ENCODE measurements at regions not wholly inside any gene's neighbourhood (a gene's known extent, or its start where the extent isn't known, plus 50 kb on each side); places are given as distances from the start of the nearest gene placed in this dataset.
"Not testable (repeated sequence)": the region's sequence is repeated elsewhere in the genome, so short reads cannot be mapped to it uniquely, and the experiment has no call there.

DNA sequence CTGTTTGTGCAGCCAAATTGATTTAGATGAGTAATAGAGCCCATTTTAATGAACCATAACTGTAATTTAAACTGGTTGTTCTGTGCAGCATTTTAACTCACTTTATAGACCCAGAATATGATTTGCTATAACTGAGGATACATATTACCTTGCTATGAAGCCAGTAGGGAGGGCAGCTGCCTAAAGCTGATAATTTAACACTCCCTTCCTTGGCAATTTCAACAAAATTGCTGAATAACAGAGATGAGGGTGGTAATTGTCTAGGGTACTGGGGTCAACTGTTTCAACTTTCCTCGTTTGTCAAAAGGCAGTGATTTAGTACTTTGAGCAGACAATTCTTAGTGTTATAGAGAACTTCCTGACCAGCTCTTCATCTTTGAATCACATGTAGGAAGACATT is 304.9 kb upstream of the POU1F1 start:
- no peak for DNase-seq (ENCODE audit: low read depth)

DNA sequence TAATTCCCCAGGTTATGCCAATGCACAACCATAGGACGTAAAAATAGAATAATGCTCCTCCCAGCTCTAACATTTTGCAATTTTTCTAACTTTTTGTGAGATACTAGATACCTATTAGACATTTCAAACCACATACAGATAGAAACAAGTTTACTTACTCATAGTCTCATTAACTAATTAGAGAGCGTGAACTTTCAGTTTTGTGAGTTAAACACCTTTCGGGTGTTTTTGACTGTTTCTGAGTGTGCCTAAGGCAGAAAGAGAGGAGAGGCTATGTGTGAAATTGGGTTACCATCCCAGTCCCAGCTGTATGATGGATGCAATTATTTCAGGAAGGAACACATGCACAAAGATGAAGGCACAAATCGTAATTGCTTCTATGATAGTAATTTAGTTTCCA is 300.4 kb upstream of the POU1F1 start:
- no peak for DNase-seq (ENCODE audit: low read depth)

DNA sequence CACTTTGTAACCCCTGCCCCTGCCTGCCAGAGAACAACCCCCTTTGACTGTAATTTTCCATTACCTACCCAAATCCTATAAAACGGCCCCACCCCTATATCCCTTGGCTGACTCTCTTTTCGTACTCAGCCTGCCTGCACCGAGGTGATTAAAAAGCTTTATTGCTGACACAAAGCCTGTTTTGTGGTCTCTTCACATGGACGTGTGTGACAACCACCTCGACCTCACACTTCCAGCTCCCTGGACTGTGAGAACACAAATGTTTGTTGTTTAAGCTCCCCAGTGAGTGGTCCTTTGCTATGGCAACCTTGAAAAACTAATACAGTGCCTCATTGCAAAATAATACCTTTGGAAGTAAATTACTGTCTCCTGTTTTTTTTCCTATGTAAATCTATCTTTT is 299.2 kb upstream of the POU1F1 start:
- DNase-seq (ENCODE audit: low read depth): no peak

- no peak for DNase-seq (ENCODE audit: low read depth)
Observed at GRCh38 chr3:87568331-87568730, 291.9 kb upstream of the POU1F1 start.

- no peak for DNase-seq (ENCODE audit: low read depth)
Observed at GRCh38 chr3:87564438-87564837, 288.1 kb upstream of the POU1F1 start.

- DNase-seq (ENCODE audit: low read depth): no peak
Observed at GRCh38 chr3:87563712-87564111, 287.3 kb upstream of the POU1F1 start.

GRCh38 chr3:87558492-87558891 is 282.1 kb upstream of the POU1F1 start:
- no peak for DNase-seq (ENCODE audit: low read depth)

GRCh38 chr3:87555290-87555689 is 278.9 kb upstream of the POU1F1 start:
- no peak for DNase-seq (ENCODE audit: low read depth)

- DNase-seq (ENCODE audit: low read depth): no peak
Observed at GRCh38 chr3:87553058-87553457, 276.7 kb upstream of the POU1F1 start.

GRCh38 chr3:87550892-87551291 is 274.5 kb upstream of the POU1F1 start:
- no peak for DNase-seq (ENCODE audit: low read depth)

- no peak for DNase-seq (ENCODE audit: low read depth)
Observed at GRCh38 chr3:87549208-87549607, 272.8 kb upstream of the POU1F1 start.

DNA sequence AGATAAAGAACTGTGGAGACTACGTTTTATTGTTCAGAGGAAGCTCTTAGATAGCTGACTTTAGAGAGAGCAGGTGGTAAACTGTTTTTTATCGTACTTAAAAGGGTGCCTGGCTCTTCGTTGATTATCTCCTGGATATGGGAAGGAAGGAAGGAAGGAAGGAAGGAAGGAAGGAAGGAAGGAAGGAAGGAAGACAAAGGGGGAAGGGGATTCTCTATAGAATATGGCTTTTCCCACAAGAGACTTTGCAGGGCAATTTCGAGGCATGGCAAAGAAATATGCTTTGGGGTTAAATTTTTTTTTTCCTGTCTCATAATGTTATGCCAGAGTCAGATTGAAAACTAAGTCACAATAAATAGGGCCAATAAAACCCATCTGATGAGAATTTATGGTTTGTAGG is 271.9 kb upstream of the POU1F1 start:
- no peak for DNase-seq (ENCODE audit: low read depth)

DNA sequence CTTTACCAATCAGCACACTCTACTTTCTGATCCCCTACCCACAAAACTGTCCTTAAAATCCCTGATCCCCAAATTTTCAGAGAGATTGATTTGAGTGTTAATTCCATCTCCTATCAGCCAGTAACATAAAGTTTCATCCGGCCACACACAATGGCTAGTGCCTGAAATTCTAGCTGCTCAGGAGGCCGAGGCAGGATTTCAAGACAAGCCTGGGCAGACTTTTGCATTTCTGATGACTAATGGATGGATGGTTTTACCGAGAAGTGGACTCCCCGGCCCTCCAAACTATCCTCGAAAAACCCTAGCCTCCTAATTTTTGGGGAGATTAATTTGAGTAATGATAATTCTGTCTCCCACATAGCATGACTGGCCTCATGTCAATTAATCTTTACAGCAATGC is 269.8 kb upstream of the POU1F1 start:
- DNase-seq (ENCODE audit: low read depth): no peak

DNA sequence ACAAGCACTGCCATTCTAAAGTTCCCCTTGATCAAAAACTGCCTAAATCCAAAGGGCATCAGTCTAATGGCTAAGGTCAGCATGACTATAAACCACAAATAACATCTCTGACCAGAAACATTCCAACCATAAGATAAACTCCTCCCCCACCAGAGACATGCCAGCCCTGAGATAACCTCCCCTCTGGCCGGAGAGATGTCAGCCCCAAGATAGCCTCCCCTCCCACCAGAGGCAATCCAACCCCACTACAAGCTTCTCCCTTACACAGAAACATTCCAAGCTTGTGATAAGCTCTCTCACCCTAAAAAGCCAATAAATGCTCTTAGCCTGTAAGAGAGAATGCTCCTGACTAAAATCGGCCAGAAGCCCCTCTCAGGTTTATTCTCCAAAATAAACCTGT is 267.0 kb upstream of the POU1F1 start:
- DNase-seq (ENCODE audit: low read depth): not testable (repeated sequence)

DNA sequence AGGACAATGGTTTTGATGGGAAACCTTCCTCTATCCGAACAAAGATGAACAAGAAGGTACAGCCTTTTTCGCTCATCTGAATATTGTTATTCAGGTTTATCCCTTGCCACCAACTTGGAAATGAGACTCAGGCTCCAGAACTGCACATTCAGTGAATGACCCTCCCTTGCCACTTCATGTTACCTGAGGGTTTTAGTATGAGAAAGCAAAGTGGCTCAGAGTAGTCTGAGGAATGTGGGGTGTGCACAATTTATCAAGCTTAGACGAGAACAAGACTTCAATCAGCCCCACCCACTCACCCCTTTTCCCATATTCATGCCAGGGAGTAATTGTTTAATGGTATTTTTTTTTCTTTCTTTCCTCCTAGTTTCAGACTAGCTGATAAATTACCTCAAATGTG is 265.3 kb upstream of the POU1F1 start:
- DNase-seq (ENCODE audit: low read depth): no peak

- not testable (repeated sequence) for DNase-seq (ENCODE audit: low read depth)
Observed at GRCh38 chr3:87538722-87539121, 262.3 kb upstream of the POU1F1 start.

DNA sequence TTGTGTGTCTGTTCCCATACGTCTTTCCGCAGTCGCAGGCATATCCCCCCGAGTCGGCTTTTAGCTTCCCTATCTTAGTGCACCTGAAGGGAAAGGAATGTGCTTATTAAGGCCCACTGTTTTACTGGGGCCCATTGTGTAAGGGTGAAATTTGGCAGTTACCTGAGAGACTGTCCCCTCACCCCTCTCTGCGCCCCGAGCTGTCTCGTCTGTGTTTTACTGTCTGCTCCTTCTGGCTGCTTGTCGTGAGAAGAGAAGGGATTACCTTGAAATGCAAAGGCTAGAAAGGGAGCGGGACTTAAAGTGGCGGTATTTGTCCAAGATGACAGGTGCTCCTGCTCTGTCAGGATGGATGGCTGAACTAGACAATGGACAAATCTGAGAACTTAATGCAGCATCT is 233.0 kb upstream of the POU1F1 start:
- DNase-seq (ENCODE audit: low read depth): no peak

GRCh38 chr3:87508921-87509320 is 232.5 kb upstream of the POU1F1 start:
- no peak for DNase-seq (ENCODE audit: low read depth)

DNA sequence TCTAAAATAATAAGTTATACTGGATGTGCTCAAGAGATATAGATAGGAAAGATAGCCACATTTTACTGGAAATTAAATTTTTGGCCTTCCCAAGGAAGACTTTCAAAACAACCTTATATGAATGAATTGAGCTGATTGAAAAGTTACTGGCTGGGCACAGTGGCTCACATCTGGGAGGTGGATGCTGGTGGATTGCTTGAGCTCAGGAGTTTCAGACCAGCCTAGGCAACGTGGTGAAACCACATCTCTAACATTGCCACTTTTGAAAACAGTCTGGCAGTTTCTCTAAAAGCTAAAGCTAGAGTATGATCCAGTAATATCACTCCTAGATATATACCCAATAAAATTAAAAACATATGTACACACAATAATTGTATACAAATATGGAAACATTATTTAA is 231.4 kb upstream of the POU1F1 start:
- DNase-seq (ENCODE audit: low read depth): no peak

- no peak for DNase-seq (ENCODE audit: low read depth)
Observed at GRCh38 chr3:87503900-87504498, 227.6 kb upstream of the POU1F1 start.

GRCh38 chr3:87501076-87501475 is 224.7 kb upstream of the POU1F1 start:
- no peak for DNase-seq (ENCODE audit: low read depth)

DNA sequence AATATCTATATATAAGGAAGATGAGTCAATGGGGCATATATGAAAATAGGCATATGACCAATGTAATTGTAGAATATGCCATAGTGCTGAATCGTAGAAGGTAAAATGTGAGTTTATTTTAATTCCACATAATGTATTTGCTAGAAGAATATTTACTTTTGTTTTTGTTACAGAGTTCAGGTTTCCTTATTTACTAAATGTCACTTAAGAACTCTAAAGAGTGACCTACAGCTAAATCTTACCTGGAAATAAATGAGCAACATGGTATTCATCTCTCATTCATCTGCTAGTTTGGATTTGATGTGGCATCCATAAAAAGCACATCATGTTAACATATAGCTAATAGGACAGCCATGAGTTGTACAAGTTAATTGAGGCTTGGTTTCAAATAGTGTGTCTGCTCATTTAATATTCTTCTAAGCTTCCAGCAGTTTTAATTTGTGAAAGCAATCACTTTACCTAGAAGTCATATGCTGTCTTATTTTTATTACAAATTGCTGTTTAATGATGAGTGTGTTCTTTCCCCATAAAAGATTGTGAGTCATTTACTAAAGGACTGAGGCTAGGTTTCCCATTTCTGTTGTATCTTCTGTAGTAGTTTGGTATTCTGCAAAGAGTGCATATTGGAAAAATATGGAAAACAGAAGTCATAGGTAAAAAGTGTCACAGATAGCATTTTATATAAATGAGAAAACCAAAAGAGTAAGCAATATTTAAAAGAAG is 222.1 kb upstream of the POU1F1 start:
- no peak for DNase-seq (ENCODE audit: low read depth)

DNA sequence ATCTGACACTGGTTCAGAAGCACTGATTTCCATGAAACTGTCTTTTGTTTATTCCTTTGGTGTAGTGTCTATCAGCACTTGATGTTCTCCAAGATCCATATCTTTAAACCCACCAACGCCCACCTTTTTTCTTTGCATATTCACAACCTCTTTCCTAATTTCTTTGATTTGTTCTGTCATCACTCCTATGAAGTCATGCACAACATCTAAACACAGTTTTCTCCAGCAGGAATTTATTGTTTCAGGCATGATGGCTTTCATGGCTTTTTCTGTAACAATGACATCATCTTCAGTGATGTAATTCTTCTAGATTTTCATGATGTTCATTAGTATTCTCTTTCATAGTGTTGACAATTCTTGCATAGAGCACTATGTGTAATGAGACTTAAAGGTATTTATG is 219.6 kb upstream of the POU1F1 start:
- DNase-seq (ENCODE audit: low read depth): no peak

DNA sequence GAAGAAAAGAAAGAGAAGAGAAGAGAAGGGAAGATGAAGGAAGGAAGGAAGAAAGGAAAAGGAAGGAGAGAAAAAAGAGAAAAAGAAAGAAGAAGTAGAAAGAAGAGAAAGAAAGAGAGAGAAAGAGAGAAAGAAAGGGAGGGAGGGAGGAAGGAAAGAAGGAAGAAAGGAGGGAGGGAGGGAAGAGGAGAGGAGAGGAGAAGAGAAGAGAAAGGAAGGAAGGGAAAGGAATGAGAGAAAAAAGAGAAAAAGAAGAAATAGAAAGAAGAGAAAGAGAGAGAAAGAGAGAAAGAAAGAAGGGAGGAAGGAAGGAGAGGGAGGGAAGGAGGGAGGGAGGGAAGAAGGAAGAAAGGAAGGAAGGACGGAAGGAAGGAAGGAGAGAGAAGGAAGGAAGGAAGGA is 217.9 kb upstream of the POU1F1 start:
- DNase-seq (ENCODE audit: low read depth): no peak

All from T-helper 22 cell (primary cell).